GM18861 (cell line): ENCODE measurements at regions not wholly inside any gene's neighbourhood (a gene's known extent, or its start where the extent isn't known, plus 50 kb on each side); places are given as distances from the start of the nearest gene placed in this dataset.

Experiments
- ATAC-seq: cut with Tn5 transposase; IDR thresholded peaks from one replicate; pipeline ENCODE4 v1.9.1; 2021; ENCODE audit not compliant: unreplicated experiment

GRCh38 chr3:164604687-164605086 lies 473.6 kb downstream of the SI start:
- ATAC-seq, result no peak

GRCh38 chr3:164577667-164578210 lies 500.6 kb downstream of the SI start:
- no peak for ATAC-seq

- no peak for ATAC-seq
These were observed 505.9 kb downstream of the SI start for GRCh38 chr3:164572436-164572835.

- ATAC-seq, result no peak
These were observed 527.4 kb downstream of the SI start for GRCh38 chr3:164550857-164551256.

GRCh38 chr3:164539215-164539614 lies 539.1 kb downstream of the SI start:
- ATAC-seq, result no peak

GRCh38 chr3:164537485-164537884 lies 540.8 kb downstream of the SI start:
- ATAC-seq, result no peak

- ATAC-seq, result no peak
These were observed 545.0 kb downstream of the SI start for GRCh38 chr3:164533275-164533674.

GRCh38 chr3:164526250-164526649 lies 552.0 kb downstream of the SI start:
- no peak for ATAC-seq

- no peak for ATAC-seq
These were observed 554.1 kb downstream of the SI start for GRCh38 chr3:164524201-164524600.

GRCh38 chr3:164522073-164522763 lies 556.1 kb downstream of the SI start:
- no peak for ATAC-seq

- ATAC-seq, result no peak
These were observed 556.7 kb downstream of the SI start for GRCh38 chr3:164521644-164522043.

- no peak for ATAC-seq
These were observed 557.2 kb downstream of the SI start for GRCh38 chr3:164521139-164521538.

GRCh38 chr3:164515256-164515655 lies 563.0 kb downstream of the SI start:
- ATAC-seq, result no peak

- ATAC-seq, result no peak
These were observed 563.7 kb downstream of the SI start for GRCh38 chr3:164514576-164514975.

GRCh38 chr3:164507886-164508285 lies 570.4 kb downstream of the SI start:
- no peak for ATAC-seq

- no peak for ATAC-seq
These were observed 579.4 kb downstream of the SI start for GRCh38 chr3:164498917-164499316.

GRCh38 chr3:164488893-164489292 lies 589.4 kb downstream of the SI start:
- ATAC-seq, result no peak

- ATAC-seq, result no peak
These were observed 592.1 kb downstream of the SI start for GRCh38 chr3:164486150-164486549.

GRCh38 chr3:164479978-164480377 lies 598.3 kb downstream of the SI start:
- no peak for ATAC-seq

- no peak for ATAC-seq
These were observed 598.9 kb downstream of the SI start for GRCh38 chr3:164479406-164479805.

- no peak for ATAC-seq
These were observed 600.0 kb downstream of the SI start for GRCh38 chr3:164478323-164478722.

GRCh38 chr3:164477403-164477802 lies 600.9 kb downstream of the SI start:
- ATAC-seq, result no peak

GRCh38 chr3:164476631-164477030 lies 601.7 kb downstream of the SI start:
- no peak for ATAC-seq
